ENCODE measurements at regions not wholly inside any gene's neighbourhood (a gene's known extent, or its start where the extent isn't known, plus 50 kb on each side); places are given as distances from the start of the nearest gene placed in this dataset.

- Histone ChIP-seq H3K4me3 (ENCODE audit: low read depth in 2 of 2, low read length in 2 of 2) (no peak overlapping the region), H3K9me3 (ENCODE audit: control insufficient read depth, insufficient read depth, low read depth, low read length) (no peaks in the 10 kb centered on the region; the same call in 1 of the 2 replicates), H3K27me3 (ENCODE audit: control insufficient read depth, insufficient read depth, low read length) (no peaks in the 10 kb centered on the region), H3K27ac (ENCODE audit: low read length) (no peak overlapping the region), H3K4me1 (ENCODE audit: control insufficient read depth, insufficient read depth, low read length) (no peaks in the 10 kb centered on the region), H3K36me3 (ENCODE audit: control insufficient read depth, insufficient read depth, low read length) (no peaks in the 10 kb centered on the region)
- DNase-seq (ENCODE audit: low read depth, low spot score) (no peak), ATAC-seq (no peak)
- ChIA-PET POLR2A (no interaction called here), CTCF (interaction anchor here (0.7 kb wide), 1 partner anchor 84 kb away, joined by 3 read pairs; no protein-coding TSS in a partner anchor)
- BruUV-seq (replicated peaks) = no TSS peak
- in situ Hi-C loops (cut with HindIII; ENCODE audit: low pct_unique_long_range_greater_than_20kb, low sequenced_read_pairs) (no loop called here), intact Hi-C loops (cut with micrococcal nuclease; ENCODE audit: unreplicated experiment) (no loop called here)
- TF ChIP-seq TCF7L2 (IDR thresholded peaks at IDR 0.05; ENCODE audit: low read depth, low read length) = no peak
- TF ChIP-seq SIN3A (IDR thresholded peaks at IDR 0.05; ENCODE audit: borderline replicate concordance, insufficient read depth, low read depth, low read length) = no peak
- no peak for TF ChIP-seq POLR2AphosphoS5 (IDR thresholded peaks at IDR 0.05; ENCODE audit: low read depth, low read length)
- no peak for TF ChIP-seq CTCF (IDR thresholded peaks at IDR 0.05)
- TF ChIP-seq REST (IDR thresholded peaks at IDR 0.05; ENCODE audit: insufficient read depth in 1 of 2, low read depth in 2 of 2, low read length in 1 of 2) = no peak
Observed at GRCh38 chr7:155939350-155939749, 127.1 kb upstream of the SHH start.

GRCh38 chr7:155938129-155938528 is 125.9 kb upstream of the SHH start:
- TF ChIP-seq SIN3A (IDR thresholded peaks at IDR 0.05; ENCODE audit: borderline replicate concordance, insufficient read depth, low read depth, low read length) = no peak
- no peak for TF ChIP-seq CTCF (IDR thresholded peaks at IDR 0.05)
- no peak for TF ChIP-seq TCF7L2 (IDR thresholded peaks at IDR 0.05; ENCODE audit: low read depth, low read length)
- no peak for TF ChIP-seq POLR2AphosphoS5 (IDR thresholded peaks at IDR 0.05; ENCODE audit: low read depth, low read length)
- TF ChIP-seq REST (IDR thresholded peaks at IDR 0.05; ENCODE audit: insufficient read depth in 1 of 2, low read depth in 2 of 2, low read length in 1 of 2) = no peak
- no peaks in the 10 kb centered on the region; the same call in 1 of the 2 replicates for H3K9me3 ChIP-seq (ENCODE audit: control insufficient read depth, insufficient read depth, low read depth, low read length)
- no peak overlapping the region for H3K27ac ChIP-seq (ENCODE audit: low read length)
- no peaks in the 10 kb centered on the region for H3K36me3 ChIP-seq (ENCODE audit: control insufficient read depth, insufficient read depth, low read length)
- DNase-seq (ENCODE audit: low read depth, low spot score) (no peak), ATAC-seq (no peak)
- in situ Hi-C loops (cut with HindIII; ENCODE audit: low pct_unique_long_range_greater_than_20kb, low sequenced_read_pairs) = no loop called here
- H3K4me1 ChIP-seq (ENCODE audit: control insufficient read depth, insufficient read depth, low read length) = no peaks in the 10 kb centered on the region
- ChIA-PET CTCF (no interaction called here), POLR2A (no interaction called here)
- BruUV-seq (replicated peaks) = no TSS peak
- no peak overlapping the region for H3K4me3 ChIP-seq (ENCODE audit: low read depth in 2 of 2, low read length in 2 of 2)
- intact Hi-C loops (cut with micrococcal nuclease; ENCODE audit: unreplicated experiment) = no loop called here
- H3K27me3 ChIP-seq (ENCODE audit: control insufficient read depth, insufficient read depth, low read length) = no peaks in the 10 kb centered on the region

Data from Panc1 (cell line).